OCI-LY7 (cell line): ENCODE measurements at regions not wholly inside any gene's neighbourhood (a gene's known extent, or its start where the extent isn't known, plus 50 kb on each side); places are given as distances from the start of the nearest gene placed in this dataset.

ENCODE experiments used
- BruUV-seq: library from RNA; stranded (reverse); fragments of 400-500 nt; replicated peaks from 2 replicates; lab custom pipeline; 2021; lab: Mats Ljungman, UMichigan
- CTCF ChIA-PET: fragments of 300-600 bp; sonication (Branson Sonifier 250); formaldehyde crosslinking; loops from one replicate; lab custom pipeline; 2022; ENCODE audit warnings: antibody characterized with exemption; ENCODE audit not compliant: unreplicated experiment; lab: Charles Lee
- POLR2A ChIA-PET: fragments of 300-600 bp; sonication (Branson Sonifier 250); formaldehyde crosslinking; loops from one replicate; lab custom pipeline; 2022; ENCODE audit warnings: antibody characterized with exemption; lab: Charles Lee
- DNase-seq: peaks from one replicate; pipeline ENCODE4 v3.0.0-alpha.2; 2015; ENCODE audit warnings: low spot score
- H2AFZ ChIP-seq: fragments of 200-600 bp; sonication (generic), shearing (Covaris generic); 2 replicates; pipeline ENCODE4 v1.6.1; 2014; ENCODE audit warnings: mild to moderate bottlenecking, antibody characterized with exemption, low read length, moderate library complexity
- H3K27ac ChIP-seq: fragments of 200-600 bp; sonication (generic); 2 replicates; pipeline ENCODE4 v1.5.1; 2014; ENCODE audit warnings: mixed run types, low read depth, mild to moderate bottlenecking, moderate library complexity, low read length, inconsistent platforms; ENCODE audit not compliant: poor library complexity, severe bottlenecking
- H3K36me3 ChIP-seq: fragments of 200-600 bp; sonication (generic); 2 replicates; pipeline ENCODE4 v1.6.1; 2014; ENCODE audit warnings: mild to moderate bottlenecking, antibody characterized with exemption, low read length, moderate library complexity, mixed read lengths; ENCODE audit not compliant: insufficient read depth
- H3K4me1 ChIP-seq: fragments of 200-600 bp; sonication (generic); 2 replicates; pipeline ENCODE4 v1.5.1; 2014; ENCODE audit warnings: mild to moderate bottlenecking, low read length; ENCODE audit not compliant: insufficient read depth, poor library complexity, severe bottlenecking
- H3K4me2 ChIP-seq: fragments of 200-600 bp; sonication (generic); 2 replicates; pipeline ENCODE4 v1.6.1; 2014; ENCODE audit warnings: mild to moderate bottlenecking, low read length
- H3K4me3 ChIP-seq: fragments of 200-600 bp; sonication (generic); 2 replicates; pipeline ENCODE4 v1.5.1; 2014; ENCODE audit warnings: mild to moderate bottlenecking, low read depth, low read length; ENCODE audit not compliant: poor library complexity, severe bottlenecking
- H3K79me2 ChIP-seq: fragments of 200-600 bp; sonication (generic); 2 replicates; pipeline ENCODE4 v1.6.1; 2016; ENCODE audit warnings: low read depth, mild to moderate bottlenecking, low read length, moderate library complexity, mixed read lengths; ENCODE audit not compliant: insufficient read depth
- H3K9me2 ChIP-seq: fragments of 200-600 bp; sonication (generic); 2 replicates; pipeline ENCODE4 v1.6.1; 2016; ENCODE audit warnings: mild to moderate bottlenecking, low read length, mixed read lengths; ENCODE audit not compliant: insufficient read depth
- H3K9me3 ChIP-seq: fragments of 200-600 bp; sonication (generic); 2 replicates; pipeline ENCODE4 v1.6.1; 2014; ENCODE audit warnings: mild to moderate bottlenecking, mixed run types, low read length, mixed read lengths
- H4K20me1 ChIP-seq: fragments of 200-600 bp; sonication (generic); 2 replicates; pipeline ENCODE4 v1.6.1; 2014; ENCODE audit warnings: mild to moderate bottlenecking, antibody characterized with exemption, low read length, moderate library complexity, mixed read lengths; ENCODE audit not compliant: insufficient read depth
- EZH2phosphoT487 ChIP-seq: fragments of 200-600 bp; sonication (generic); IDR thresholded peaks from 2 replicates; pipeline ENCODE4 v1.6.1; 2018; ENCODE audit warnings: low read depth, borderline replicate concordance, mild to moderate bottlenecking, mixed run types, antibody characterized with exemption, low read length, moderate library complexity, mixed read lengths
- intact Hi-C: fragments of 100-400 bp; cut with micrococcal nuclease; formaldehyde crosslinking; loops from one replicate; pipeline ENCODE4 v1.10.0; 2022; ENCODE audit not compliant: unreplicated experiment
- TF ChIP-seq, protein P1 (sequence below): fragments of 200-600 bp; sonication (generic); conservative IDR thresholded peaks from 2 replicates; pipeline ENCODE4 v1.5.1; 2014; ENCODE audit warnings: mild to moderate bottlenecking, antibody characterized with exemption, low read length, moderate library complexity, mixed read lengths

DNA sequence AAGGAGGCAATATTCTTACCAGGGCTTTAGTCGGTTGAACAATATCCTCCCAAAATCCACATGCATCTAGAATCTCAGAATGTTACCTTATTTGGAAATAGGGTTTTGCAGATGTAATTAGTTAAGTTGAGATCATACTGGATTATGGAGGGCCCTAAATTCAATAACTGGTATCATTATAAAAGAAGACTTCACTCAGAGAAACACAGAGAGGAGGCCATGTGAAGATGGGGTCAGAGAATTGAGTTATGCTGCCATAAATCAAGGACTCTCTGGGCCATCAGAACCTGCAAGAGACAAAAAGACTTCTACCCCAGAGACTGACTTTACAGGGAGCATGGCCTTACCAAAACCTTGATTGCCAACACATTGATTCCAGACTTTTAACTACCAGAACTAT lies 1611.1 kb downstream of the SLITRK5 start:
- intact Hi-C loops, result no loop called here

GRCh38 chr13:89287381-89287780 lies 1616.2 kb downstream of the SLITRK5 start:
- Histone ChIP-seq H3K4me2 (no peak overlapping the region), H3K27ac (no peak overlapping the region), H3K9me3 (peaks cover 51% of the 10 kb centered on the region), H3K4me1 (no peaks in the 10 kb centered on the region), H2AFZ (no peak overlapping the region), H4K20me1 (no peaks in the 10 kb centered on the region), H3K9me2 (0 out of 2 replicates have a peak, but pooled peaks cover 6% of the 10 kb centered on the region), H3K36me3 (no peaks in the 10 kb centered on the region), H3K4me3 (no peak overlapping the region), H3K79me2 (no peaks in the 10 kb centered on the region)
- BruUV-seq, result no TSS peak
- intact Hi-C loops, result no loop called here
- POLR2A ChIA-PET, result interaction anchor here (0.6 to 1.0 kb wide), 2 partner anchors 50 to 722 kb away, joined by 3 read pairs; no protein-coding TSS in a partner anchor
- DNase-seq, result no peak
- TF ChIP-seq EZH2phosphoT487, result no peak
- TF ChIP-seq, protein P1, sequence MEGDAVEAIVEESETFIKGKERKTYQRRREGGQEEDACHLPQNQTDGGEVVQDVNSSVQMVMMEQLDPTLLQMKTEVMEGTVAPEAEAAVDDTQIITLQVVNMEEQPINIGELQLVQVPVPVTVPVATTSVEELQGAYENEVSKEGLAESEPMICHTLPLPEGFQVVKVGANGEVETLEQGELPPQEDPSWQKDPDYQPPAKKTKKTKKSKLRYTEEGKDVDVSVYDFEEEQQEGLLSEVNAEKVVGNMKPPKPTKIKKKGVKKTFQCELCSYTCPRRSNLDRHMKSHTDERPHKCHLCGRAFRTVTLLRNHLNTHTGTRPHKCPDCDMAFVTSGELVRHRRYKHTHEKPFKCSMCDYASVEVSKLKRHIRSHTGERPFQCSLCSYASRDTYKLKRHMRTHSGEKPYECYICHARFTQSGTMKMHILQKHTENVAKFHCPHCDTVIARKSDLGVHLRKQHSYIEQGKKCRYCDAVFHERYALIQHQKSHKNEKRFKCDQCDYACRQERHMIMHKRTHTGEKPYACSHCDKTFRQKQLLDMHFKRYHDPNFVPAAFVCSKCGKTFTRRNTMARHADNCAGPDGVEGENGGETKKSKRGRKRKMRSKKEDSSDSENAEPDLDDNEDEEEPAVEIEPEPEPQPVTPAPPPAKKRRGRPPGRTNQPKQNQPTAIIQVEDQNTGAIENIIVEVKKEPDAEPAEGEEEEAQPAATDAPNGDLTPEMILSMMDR, result no peak
- CTCF ChIA-PET, result no interaction called here

More for the DNA sequence above, 1611.1 kb downstream of the SLITRK5 start:
- BruUV-seq, result no TSS peak
- Histone ChIP-seq H3K9me3 (peaks cover 47% of the 10 kb centered on the region), H3K4me3 (no peak overlapping the region), H3K9me2 (0 out of 2 replicates have a peak, but pooled peaks cover 6% of the 10 kb centered on the region), H3K4me1 (no peaks in the 10 kb centered on the region), H4K20me1 (no peaks in the 10 kb centered on the region), H3K27ac (no peak overlapping the region), H2AFZ (no peak overlapping the region), H3K36me3 (no peaks in the 10 kb centered on the region), H3K4me2 (no peak overlapping the region), H3K79me2 (no peaks in the 10 kb centered on the region)
- no peak for DNase-seq
- CTCF ChIA-PET, result no interaction called here
- POLR2A ChIA-PET, result no interaction called here
- TF ChIP-seq, protein P1, result no peak
- no peak for TF ChIP-seq EZH2phosphoT487

GRCh38 chr13:89294115-89294867 lies 1623.1 kb downstream of the SLITRK5 start:
- intact Hi-C loops, result no loop called here
- POLR2A ChIA-PET, result no interaction called here
- DNase-seq, result no peak

More at GRCh38 chr13:89294115-89294867, 1623.1 kb downstream of the SLITRK5 start:
- Histone ChIP-seq H3K4me1 (no peaks in the 10 kb centered on the region), H3K9me3 (peaks cover 42% of the 10 kb centered on the region), H3K4me2 (no peak overlapping the region), H3K27ac (no peak overlapping the region), H3K9me2 (no peaks in the 10 kb centered on the region), H3K79me2 (no peaks in the 10 kb centered on the region), H3K36me3 (no peaks in the 10 kb centered on the region), H3K4me3 (no peak overlapping the region), H2AFZ (no peak overlapping the region), H4K20me1 (no peaks in the 10 kb centered on the region)
- BruUV-seq, result no TSS peak
- CTCF ChIA-PET, result no interaction called here
- TF ChIP-seq, protein P1, result no peak
- no peak for TF ChIP-seq EZH2phosphoT487
